Activated CD4-positive, alpha-beta T cell treated with anti-CD3 and anti-CD28 coated beads, Interleukin-2, amount 10 ng/mL, durations not matched to agents 24 days and 14 days (primary cell): ENCODE measurements at regions not wholly inside any gene's neighbourhood (a gene's known extent, or its start where the extent isn't known, plus 50 kb on each side); places are given as distances from the start of the nearest gene placed in this dataset.

ENCODE experiments used
- DNase-seq: peaks from one replicate; pipeline ENCODE4 v3.0.0; 2022
- H3K27ac Mint-ChIP-seq: one replicate; pipeline ENCODE4 v1.8.0; 2022; ENCODE audit warnings: mild to moderate bottlenecking, mixed read lengths
- H3K27me3 Mint-ChIP-seq: one replicate; pipeline ENCODE4 v1.8.0; 2022; ENCODE audit warnings: mixed read lengths
- H3K36me3 Mint-ChIP-seq: one replicate; pipeline ENCODE4 v1.8.0; 2022; ENCODE audit warnings: low read depth, mild to moderate bottlenecking, mixed read lengths
- H3K4me1 Mint-ChIP-seq: one replicate; pipeline ENCODE4 v1.8.0; 2021; ENCODE audit warnings: mixed read lengths
- H3K4me3 Mint-ChIP-seq: one replicate; pipeline ENCODE4 v1.8.0; 2022; ENCODE audit warnings: mild to moderate bottlenecking, moderate library complexity, mixed read lengths
- H3K9me3 Mint-ChIP-seq: one replicate; pipeline ENCODE4 v1.8.0; 2021; ENCODE audit warnings: mixed read lengths
- intact Hi-C: fragments of 100-400 bp; cut with micrococcal nuclease; formaldehyde crosslinking; loops from one replicate; pipeline ENCODE4 v1.15.1; 2023

DNA sequence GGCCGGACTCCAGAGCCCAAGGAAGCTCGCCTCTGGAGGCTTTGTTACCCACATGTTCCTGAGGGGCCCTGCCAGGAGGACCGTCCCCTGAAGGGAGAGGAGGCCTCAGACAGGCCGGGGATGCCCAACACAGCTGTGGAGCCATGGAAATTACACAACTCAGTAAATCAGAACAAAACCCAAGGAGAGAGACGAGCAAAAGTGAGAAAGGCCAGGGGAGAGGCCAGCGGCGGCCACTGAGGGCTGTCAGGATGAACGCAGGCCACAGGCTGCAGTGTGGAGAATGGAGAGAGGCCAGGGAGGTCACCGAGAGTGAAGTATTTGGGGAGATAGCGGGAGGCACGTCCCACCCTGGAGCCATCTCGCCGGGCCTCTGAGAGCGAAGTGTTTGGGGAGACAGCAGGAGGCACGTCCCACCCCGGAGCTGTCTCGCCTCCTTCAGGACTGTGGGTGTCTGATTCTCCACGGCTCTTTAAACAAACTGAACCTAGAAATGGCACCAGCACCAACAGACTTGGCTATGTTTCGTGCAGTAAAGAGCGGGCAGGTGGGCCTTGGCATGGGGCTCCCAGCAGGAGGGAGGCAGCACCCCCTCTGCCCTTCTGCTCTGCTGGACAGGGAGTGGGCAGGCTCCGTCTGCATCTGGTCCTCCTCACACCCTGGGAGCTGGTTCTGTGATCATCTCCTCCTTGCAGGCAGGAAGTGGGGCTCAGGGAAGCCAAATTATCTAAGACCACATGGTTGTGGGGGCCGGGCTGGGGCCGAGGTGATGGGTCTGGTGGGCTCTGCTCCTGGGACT lies 91.0 kb downstream of the YTHDF1 start:
- intact Hi-C loops, result no loop called here
- Mint-ChIP-seq H3K4me3 (no peak overlapping the region), H3K27me3 (peaks cover 2% of the 10 kb centered on the region), H3K27ac (no peak overlapping the region), H3K36me3 (no peaks in the 10 kb centered on the region), H3K9me3 (no peaks in the 10 kb centered on the region), H3K4me1 (no peaks in the 10 kb centered on the region)
- DNase-seq, result no peak

DNA sequence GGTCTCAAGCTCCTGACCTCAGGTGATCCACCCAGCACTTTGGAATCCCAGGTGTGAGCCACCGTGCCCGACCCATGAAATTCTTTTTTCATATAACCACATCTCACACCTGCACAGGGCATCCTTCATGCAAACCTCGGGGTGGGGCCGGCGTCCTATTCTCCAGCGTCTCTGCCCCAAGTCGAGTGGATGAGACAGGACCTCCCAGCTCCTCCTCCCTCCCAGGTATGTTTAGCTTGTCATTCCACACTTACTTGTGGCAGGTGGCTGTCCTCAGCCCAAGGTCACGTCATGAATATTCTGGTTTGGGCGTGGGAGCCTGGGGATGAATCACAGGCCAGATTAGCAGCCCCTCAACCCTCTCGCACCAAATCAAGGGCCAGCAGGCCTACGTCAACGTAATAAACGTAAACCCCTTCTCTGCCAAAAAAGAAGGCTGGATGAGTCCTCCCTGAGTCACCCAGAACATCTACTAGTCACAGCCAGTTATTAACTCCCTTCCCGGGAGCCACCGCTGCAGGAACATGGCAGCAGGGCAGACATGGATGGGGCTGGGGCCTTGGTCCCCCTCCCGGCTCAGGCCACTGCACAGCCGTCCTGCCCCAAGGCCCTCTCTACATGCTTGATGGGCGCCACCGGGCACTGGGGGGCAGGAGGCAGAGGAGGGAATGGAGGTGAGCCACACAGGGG lies 91.7 kb downstream of the YTHDF1 start:
- DNase-seq, result no peak
- H3K36me3 Mint-ChIP-seq, result no peaks in the 10 kb centered on the region
- no peaks in the 10 kb centered on the region for H3K4me1 Mint-ChIP-seq
- H3K4me3 Mint-ChIP-seq, result no peak overlapping the region
- H3K27me3 Mint-ChIP-seq, result no peaks in the 10 kb centered on the region
- no peak overlapping the region for H3K27ac Mint-ChIP-seq
- H3K9me3 Mint-ChIP-seq, result no peaks in the 10 kb centered on the region
- intact Hi-C loops, result no loop called here

DNA sequence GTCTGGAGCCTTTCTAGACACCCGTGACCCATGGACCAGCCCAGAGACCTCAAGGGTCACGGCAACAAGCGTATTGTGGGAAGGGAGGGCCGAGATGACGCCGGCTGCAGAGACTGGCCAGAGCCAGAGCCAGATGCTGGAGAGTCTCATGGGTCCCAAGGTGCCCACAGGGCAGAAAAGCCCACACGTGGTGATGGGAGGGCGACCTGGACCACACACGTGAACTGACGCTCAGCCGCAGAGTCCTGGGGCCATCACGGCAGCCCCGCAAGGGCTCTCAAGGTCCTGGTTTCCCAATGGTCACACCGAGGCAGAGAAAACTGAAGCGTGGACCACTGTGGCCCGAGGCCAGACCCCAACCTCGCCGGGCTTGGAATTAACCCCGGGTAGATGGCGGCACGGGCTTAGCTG lies 92.6 kb downstream of the YTHDF1 start:
- DNase-seq, result no peak
- intact Hi-C loops, result no loop called here
- no peaks in the 10 kb centered on the region for H3K27me3 Mint-ChIP-seq

DNA sequence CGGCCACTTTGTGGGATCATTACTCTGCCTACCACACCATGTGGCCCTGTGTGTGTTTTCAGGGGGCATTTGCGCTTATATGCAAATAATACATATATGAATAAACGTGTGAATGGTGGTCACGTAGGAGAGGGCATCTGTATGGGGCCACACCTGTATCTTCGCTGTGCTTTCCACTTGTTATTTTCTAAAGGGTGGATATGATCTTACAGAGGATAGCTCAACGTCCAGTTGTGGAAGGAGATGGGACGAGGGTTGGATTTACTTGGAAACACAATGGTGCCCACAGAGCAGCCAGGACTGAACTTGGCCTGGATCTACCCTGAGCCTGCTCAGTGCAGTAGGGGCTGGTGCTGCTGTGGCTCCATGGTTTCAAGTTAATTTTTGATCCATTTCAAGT lies 93.3 kb downstream of the YTHDF1 start:
- Mint-ChIP-seq H3K36me3 (no peaks in the 10 kb centered on the region), H3K9me3 (no peaks in the 10 kb centered on the region), H3K27ac (no peak overlapping the region), H3K27me3 (no peaks in the 10 kb centered on the region), H3K4me3 (no peak overlapping the region), H3K4me1 (no peaks in the 10 kb centered on the region)
- intact Hi-C loops, result no loop called here
- DNase-seq, result no peak

More for the DNA sequence above, 92.6 kb downstream of the YTHDF1 start:
- no peak overlapping the region for H3K4me3 Mint-ChIP-seq
- no peaks in the 10 kb centered on the region for H3K36me3 Mint-ChIP-seq
- no peaks in the 10 kb centered on the region for H3K4me1 Mint-ChIP-seq
- H3K27ac Mint-ChIP-seq, result no peak overlapping the region
- H3K9me3 Mint-ChIP-seq, result no peaks in the 10 kb centered on the region

DNA sequence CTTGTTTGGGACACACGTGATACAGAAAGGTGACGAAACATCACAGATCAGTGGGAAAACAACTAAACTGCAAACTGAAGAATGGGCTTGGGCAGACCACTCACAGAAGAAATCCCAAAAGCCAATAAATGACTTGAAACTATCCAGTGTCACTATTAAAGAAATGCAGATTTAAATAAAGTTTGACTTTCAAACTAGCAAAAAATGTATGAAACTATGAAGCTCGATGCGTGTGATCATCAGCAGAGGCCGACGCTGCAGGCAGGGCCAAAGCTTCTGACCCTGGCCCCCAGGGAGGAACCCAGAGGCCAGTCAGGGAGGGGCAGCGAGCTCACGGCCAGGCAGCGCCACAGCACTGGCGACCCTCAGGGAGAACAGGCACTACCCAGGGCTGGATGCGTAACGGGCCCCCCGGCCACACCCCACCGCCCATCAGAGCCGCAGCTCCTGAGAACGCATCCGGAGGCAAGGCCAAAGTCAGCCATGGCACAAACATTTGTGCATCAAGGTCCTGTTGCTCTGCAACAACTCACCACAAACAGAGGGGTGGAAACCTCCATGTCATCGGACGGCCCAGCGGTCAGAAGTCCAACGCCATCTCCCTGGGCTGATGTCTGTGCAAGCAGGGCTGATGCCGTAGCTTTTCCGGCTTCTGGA lies 94.1 kb downstream of the YTHDF1 start:
- no peak overlapping the region for H3K27ac Mint-ChIP-seq
- no peak for DNase-seq
- intact Hi-C loops, result no loop called here
- H3K36me3 Mint-ChIP-seq, result no peaks in the 10 kb centered on the region
- no peaks in the 10 kb centered on the region for H3K9me3 Mint-ChIP-seq
- no peaks in the 10 kb centered on the region for H3K4me1 Mint-ChIP-seq
- H3K27me3 Mint-ChIP-seq, result no peaks in the 10 kb centered on the region
- no peak overlapping the region for H3K4me3 Mint-ChIP-seq

DNA sequence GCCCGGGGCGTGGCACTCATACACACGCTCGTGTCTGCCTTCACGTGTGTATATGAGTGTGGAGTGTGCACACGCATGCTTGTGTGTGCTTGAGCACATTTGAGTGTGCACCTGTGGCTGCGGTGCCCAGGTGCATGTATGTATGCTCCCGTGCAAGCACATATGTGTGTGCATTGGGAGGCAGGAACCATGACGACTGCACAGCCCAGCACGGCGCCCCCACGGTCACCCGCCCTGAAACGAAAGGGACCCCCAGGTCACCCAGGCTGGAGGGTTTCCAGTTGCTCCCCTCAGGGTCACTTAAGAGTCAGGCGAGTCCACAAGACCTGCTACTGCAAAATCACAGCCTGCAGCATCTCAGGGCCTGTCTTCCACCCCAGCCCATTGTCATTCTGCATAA lies 94.7 kb downstream of the YTHDF1 start:
- no peak overlapping the region for H3K27ac Mint-ChIP-seq
- no peaks in the 10 kb centered on the region for H3K4me1 Mint-ChIP-seq
- H3K27me3 Mint-ChIP-seq, result no peaks in the 10 kb centered on the region
- H3K4me3 Mint-ChIP-seq, result no peak overlapping the region
- H3K36me3 Mint-ChIP-seq, result no peaks in the 10 kb centered on the region
- intact Hi-C loops, result no loop called here
- no peaks in the 10 kb centered on the region for H3K9me3 Mint-ChIP-seq
- DNase-seq, result no peak

DNA sequence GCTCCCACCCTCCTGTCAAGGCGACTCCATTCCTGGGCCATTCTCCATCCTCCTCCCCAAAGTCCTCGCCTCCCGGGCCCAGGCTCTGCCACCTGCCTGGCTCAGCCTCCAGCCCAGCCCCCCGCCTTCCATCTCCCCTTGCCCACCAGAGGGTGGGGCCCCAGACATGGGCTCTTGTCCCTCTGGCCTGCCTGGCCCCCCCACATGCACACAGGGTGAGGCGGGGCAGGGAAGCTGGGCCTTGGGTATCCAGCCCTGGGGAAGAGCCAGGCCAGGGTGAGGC lies 95.2 kb downstream of the YTHDF1 start:
- H3K36me3 Mint-ChIP-seq, result no peaks in the 10 kb centered on the region
- intact Hi-C loops, result no loop called here
- no peaks in the 10 kb centered on the region for H3K4me1 Mint-ChIP-seq
- DNase-seq, result no peak
- no peaks in the 10 kb centered on the region for H3K27me3 Mint-ChIP-seq
- H3K27ac Mint-ChIP-seq, result no peak overlapping the region
- H3K9me3 Mint-ChIP-seq, result no peaks in the 10 kb centered on the region
- no peak overlapping the region for H3K4me3 Mint-ChIP-seq

DNA sequence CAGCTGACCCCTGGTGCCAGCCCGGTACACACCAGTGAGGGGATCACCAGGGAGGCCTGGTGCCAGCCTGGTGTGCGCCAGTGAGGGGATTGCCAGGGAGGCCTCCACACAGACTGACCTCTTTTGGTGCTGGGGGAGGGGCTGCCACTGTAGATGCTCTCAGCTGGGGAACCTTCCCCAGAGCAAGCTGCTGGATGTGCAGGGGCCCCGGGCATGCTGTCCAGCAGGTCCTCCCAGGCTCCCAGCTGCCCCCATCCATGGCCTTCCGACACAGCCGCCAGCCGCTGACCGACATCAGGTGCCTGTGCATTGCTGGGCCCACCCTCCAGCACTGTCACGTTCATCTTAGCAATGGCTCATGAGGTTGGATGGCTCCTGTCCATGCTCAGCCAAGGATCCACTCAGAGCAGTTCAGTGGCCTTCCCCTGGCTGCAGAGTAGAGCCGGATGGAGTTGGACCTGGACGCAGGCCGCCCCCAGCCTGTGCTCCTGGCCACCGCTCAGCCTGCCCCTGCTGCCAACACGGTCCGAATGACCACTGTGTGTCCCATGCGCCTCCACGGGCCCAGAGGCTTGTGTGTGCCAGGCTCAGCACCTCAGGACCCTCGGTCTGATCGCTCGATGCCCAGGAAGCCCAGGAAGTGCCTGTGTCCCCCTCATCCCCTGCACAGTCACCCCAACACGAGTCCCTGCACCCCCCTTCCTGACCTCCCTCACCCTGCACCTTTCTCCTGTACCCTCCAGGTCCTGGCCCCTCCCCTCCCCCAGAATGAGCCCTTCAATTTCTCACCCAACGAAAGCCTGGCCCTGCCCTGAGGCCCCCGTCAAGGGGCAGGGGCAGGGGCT lies 95.7 kb downstream of the YTHDF1 start:
- no peaks in the 10 kb centered on the region for H3K9me3 Mint-ChIP-seq
- H3K27ac Mint-ChIP-seq, result no peak overlapping the region
- no peak for DNase-seq
- intact Hi-C loops, result no loop called here
- no peaks in the 10 kb centered on the region for H3K36me3 Mint-ChIP-seq
- no peaks in the 10 kb centered on the region for H3K27me3 Mint-ChIP-seq
- no peak overlapping the region for H3K4me3 Mint-ChIP-seq
- H3K4me1 Mint-ChIP-seq, result no peaks in the 10 kb centered on the region

DNA sequence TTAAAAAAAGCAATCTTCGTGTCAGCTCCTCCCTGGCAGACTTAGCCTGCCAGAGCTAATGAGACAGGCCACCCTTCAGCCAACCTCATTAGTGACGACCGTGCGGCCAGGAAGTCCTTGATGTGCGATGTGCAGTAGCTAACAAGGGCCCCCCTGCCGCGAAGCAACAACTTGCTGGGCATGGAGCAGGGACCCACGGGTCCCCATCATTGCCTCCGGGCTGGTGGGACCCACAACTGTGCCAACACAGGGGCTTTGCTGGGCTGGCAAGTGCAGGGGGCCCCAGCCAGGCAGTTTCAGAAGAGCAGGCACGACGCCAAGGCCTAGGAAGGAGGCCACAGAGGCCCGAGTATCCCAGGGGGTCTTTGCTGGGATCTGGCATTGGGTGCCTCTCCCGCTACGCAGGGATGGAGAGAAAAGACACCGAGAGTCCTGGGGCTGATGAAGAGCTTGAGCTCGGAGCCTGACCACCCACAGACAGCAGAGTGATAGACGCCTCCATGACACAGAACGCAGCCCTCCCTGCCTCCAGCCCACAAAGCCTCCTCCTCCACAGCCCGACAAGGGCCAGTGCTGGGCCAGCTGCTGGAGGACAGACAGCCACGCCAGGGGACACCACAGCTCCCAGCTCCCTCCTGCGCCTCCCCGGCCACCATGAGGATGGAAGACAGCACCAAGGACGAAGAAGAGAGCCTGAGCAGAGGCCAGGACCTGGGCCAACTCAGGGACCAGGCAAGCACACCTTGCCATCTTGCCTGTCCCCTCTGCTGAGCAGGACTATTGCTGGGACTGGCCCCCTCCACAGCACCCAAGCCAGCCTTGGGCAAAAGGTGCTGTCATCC lies 96.6 kb downstream of the YTHDF1 start:
- Mint-ChIP-seq H3K4me1 (no peaks in the 10 kb centered on the region), H3K27me3 (no peaks in the 10 kb centered on the region), H3K4me3 (no peak overlapping the region), H3K9me3 (no peaks in the 10 kb centered on the region), H3K27ac (no peak overlapping the region), H3K36me3 (no peaks in the 10 kb centered on the region)
- intact Hi-C loops, result no loop called here
- DNase-seq, result no peak

DNA sequence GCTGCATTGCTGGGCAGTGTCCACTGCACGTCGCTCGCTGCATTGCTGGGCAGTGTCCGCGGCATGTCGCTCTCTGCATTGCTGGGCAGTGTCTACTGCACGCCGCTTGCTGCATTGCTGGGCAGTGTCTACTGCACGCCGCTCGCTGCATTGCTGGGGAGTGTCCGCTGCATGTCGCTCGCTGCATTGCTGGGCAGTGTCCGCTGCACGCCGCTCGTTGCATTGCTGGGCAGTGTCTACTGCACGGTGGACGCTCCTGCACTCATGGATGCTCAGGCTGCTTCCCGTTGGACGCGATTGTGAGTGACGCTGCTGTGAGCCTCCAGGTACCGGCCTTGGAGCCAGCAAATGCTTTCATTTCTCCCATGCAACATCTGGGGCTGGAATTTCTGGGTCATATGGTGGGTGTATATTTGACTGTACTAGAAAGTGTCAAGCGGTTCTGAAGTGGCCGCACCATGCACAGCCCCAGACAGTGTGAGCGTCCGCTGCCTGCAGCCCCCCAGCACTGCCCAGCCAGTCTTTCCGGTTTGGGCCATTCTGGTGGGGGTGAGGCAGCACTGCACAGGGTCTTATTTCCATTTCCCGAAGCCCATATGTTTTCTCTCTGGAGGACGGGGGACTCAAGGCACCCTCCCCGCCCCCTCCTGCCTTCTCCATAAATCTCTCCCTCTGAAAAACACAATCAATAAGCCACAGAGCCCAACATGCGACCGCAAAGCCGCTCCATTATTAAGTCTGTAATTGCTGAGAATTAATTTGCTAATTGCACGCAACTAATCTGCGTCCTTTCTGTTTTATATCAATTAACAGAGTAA lies 97.4 kb downstream of the YTHDF1 start:
- no peaks in the 10 kb centered on the region for H3K9me3 Mint-ChIP-seq
- intact Hi-C loops, result no loop called here
- H3K4me1 Mint-ChIP-seq, result no peaks in the 10 kb centered on the region
- no peaks in the 10 kb centered on the region for H3K27me3 Mint-ChIP-seq
- no peak overlapping the region for H3K4me3 Mint-ChIP-seq
- H3K27ac Mint-ChIP-seq, result no peak overlapping the region
- H3K36me3 Mint-ChIP-seq, result no peaks in the 10 kb centered on the region
- no peak for DNase-seq

DNA sequence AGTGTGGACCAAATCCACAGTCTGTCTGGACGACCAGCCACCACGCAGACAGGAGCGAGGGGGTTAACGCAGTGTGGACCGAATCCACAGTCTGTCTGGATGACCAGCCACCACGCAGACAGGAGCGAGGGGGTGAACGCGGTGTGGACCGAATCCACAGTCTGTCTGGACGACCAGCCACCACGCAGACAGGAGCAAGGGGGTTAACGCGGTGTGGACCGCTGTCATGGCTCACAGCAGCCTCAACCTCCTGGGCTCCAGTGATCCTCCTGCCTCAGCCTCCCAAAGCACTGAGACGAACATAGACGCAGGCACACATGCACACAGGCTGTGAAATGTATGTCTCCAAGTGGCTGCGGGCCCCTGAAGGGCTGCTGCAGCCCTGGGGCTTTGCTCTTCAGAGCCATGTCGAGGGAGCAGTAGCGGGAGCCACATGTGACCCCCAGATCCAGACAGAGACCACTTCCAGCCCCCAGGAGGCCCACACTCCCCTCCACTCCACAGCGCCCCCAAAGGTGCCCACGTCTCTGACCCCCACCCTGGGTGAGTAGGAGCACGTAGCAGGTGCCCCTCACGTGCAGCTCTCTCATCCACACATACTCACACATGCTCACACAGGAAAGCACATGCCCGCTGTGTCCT lies 98.1 kb downstream of the YTHDF1 start:
- Mint-ChIP-seq H3K4me1 (no peaks in the 10 kb centered on the region), H3K36me3 (no peaks in the 10 kb centered on the region), H3K27me3 (no peaks in the 10 kb centered on the region), H3K9me3 (no peaks in the 10 kb centered on the region), H3K4me3 (no peak overlapping the region), H3K27ac (no peak overlapping the region)
- DNase-seq, result no peak
- intact Hi-C loops, result no loop called here

DNA sequence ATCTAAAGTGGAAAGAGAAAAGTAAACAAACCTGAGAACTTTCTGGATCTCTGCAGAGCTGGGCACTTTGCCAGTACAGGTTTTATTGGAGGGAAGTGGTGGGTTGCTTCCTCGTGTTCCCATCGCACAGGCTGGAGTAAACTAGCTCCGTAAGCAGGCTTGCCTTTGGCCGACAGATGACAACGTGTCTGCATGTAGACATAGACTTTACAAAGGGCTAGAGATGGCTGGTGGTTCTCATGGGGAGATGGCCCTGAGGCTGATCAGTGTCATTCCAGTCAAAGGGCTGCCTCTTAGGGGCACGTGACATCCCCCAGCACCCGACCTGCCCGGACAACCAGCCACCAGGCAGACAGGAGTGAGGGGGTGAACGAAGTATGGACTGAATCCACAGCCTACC lies 98.8 kb downstream of the YTHDF1 start:
- H3K4me3 Mint-ChIP-seq, result no peak overlapping the region
- DNase-seq, result no peak

More for the DNA sequence above, 98.8 kb downstream of the YTHDF1 start:
- intact Hi-C loops, result no loop called here
- H3K36me3 Mint-ChIP-seq, result no peaks in the 10 kb centered on the region
- H3K9me3 Mint-ChIP-seq, result no peaks in the 10 kb centered on the region
- no peak overlapping the region for H3K27ac Mint-ChIP-seq
- no peaks in the 10 kb centered on the region for H3K4me1 Mint-ChIP-seq
- no peaks in the 10 kb centered on the region for H3K27me3 Mint-ChIP-seq
